Peyer's patch (tissue), 4 donors: ENCODE measurements at regions not wholly inside any gene's neighbourhood (a gene's known extent, or its start where the extent isn't known, plus 50 kb on each side); places are given as distances from the start of the nearest gene placed in this dataset.

Experiments used
- CTCF ChIP-seq, 6 experiments: fragments of 450-650 bp in 4 of 6; fragments of 200-600 bp in 2 of 6; sonication (generic) in 1 of 6; IDR thresholded peaks; one replicate each; pipeline ENCODE4 v1.5.1; 2017 to 2019; ENCODE audit warnings: antibody characterized with exemption in 6 of 6, mild to moderate bottlenecking in 3 of 6, moderate library complexity in 1 of 6
- POLR2A ChIP-seq, 2 donors: fragments of 450-650 bp; IDR thresholded peaks; one replicate each; pipeline ENCODE4 v1.5.1; 2017; ENCODE audit warnings: antibody characterized with exemption in 2 of 2, mild to moderate bottlenecking in 2 of 2, moderate library complexity in 2 of 2

DNA sequence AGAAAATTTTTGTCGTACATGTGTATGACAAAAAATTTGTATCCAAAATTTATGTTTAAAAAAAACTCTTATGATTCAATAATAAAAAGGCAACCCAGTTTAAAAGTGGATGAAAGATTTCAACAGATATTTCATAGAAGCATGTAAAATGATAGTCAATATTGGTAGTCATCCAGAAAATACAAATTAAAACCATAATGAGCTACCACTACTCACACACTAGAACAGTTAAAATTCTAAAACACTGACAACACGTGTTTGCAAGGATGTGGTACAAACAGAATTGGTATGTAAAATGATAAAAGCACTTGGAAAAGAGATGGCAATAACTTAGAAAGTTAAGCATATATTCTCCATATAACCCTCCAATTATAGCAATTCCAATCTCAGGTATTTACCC, 303.0 kb upstream of the NR2F2 start:
- TF ChIP-seq CTCF (IDR thresholded peaks at IDR 0.05) (no peak), POLR2A (IDR thresholded peaks at IDR 0.05) (no peak)
